Natural killer cell (primary cell): ENCODE measurements at regions not wholly inside any gene's neighbourhood (a gene's known extent, or its start where the extent isn't known, plus 50 kb on each side); places are given as distances from the start of the nearest gene placed in this dataset.

Experiments used
- ATAC-seq, 3 donors: fragments of 150-1000 bp in 2 of 3; fragments of 200-7000 bp in 1 of 3; cut with Tn5 transposase; 1 replicate in 1 of 3; 2 replicates in 2 of 3; pipeline ENCODE4 v1.10.0; 2021; ENCODE audit warnings: mild to moderate bottlenecking in 2 of 3, moderate library complexity in 2 of 3
- DNase-seq, 2 donors: peaks; one replicate each; pipeline versions ENCODE4 v3.0.0 to v3.0.0-alpha.2; 2013 to 2021; ENCODE audit warnings: mixed read lengths in 1 of 2
- H3K27ac ChIP-seq: one replicate; pipeline ENCODE4 v1.5.1; 2013; ENCODE audit warnings: mild to moderate bottlenecking, low read length
- H3K27me3 ChIP-seq: one replicate; pipeline ENCODE4 v1.6.1; 2013; ENCODE audit warnings: low read length; ENCODE audit not compliant: control insufficient read depth, insufficient read depth
- H3K36me3 ChIP-seq: one replicate; pipeline ENCODE4 v1.6.1; 2013; ENCODE audit warnings: low read length; ENCODE audit not compliant: control insufficient read depth, insufficient read depth
- H3K4me1 ChIP-seq: one replicate; pipeline ENCODE4 v1.6.1; 2013; ENCODE audit warnings: low read length; ENCODE audit not compliant: control insufficient read depth, insufficient read depth
- H3K4me3 ChIP-seq: one replicate; pipeline ENCODE4 v1.5.1; 2013; ENCODE audit warnings: low read length
- H3K9me3 ChIP-seq: one replicate; pipeline ENCODE4 v1.6.1; 2013; ENCODE audit warnings: low read length; ENCODE audit not compliant: control insufficient read depth, insufficient read depth
- H3K27ac Mint-ChIP-seq, 2 donors: one replicate each; pipeline ENCODE4 v1.8.0; 2022; ENCODE audit warnings: mild to moderate bottlenecking in 2 of 2, mixed read lengths in 2 of 2, moderate library complexity in 1 of 2
- H3K27me3 Mint-ChIP-seq, 2 donors: one replicate each; pipeline ENCODE4 v1.8.0; 2022; ENCODE audit warnings: low read depth in 2 of 2, mixed read lengths in 2 of 2
- H3K36me3 Mint-ChIP-seq: one replicate; pipeline ENCODE4 v1.8.0; 2022; ENCODE audit warnings: mixed read lengths
- H3K4me1 Mint-ChIP-seq, 2 donors: one replicate each; pipeline ENCODE4 v1.8.0; 2022; ENCODE audit warnings: mixed read lengths in 2 of 2
- H3K4me3 Mint-ChIP-seq: one replicate; pipeline ENCODE4 v1.8.0; 2022; ENCODE audit warnings: mild to moderate bottlenecking, moderate library complexity, mixed read lengths
- H3K9me3 Mint-ChIP-seq, 2 donors: one replicate each; pipeline ENCODE4 v1.8.0; 2022; ENCODE audit warnings: mixed read lengths in 2 of 2
- WGBS: methylation state at CpG from one replicate; pipeline ENCODE4 v1.1.7; 2013; ENCODE audit warnings: missing lambda C conversion rate; ENCODE audit not compliant: insufficient coverage; 5-methylcytosine and 5-hydroxymethylcytosine counted together
- intact Hi-C: fragments of 100-400 bp; cut with micrococcal nuclease; formaldehyde crosslinking; loops from one replicate; pipeline ENCODE4 v1.14.2; 2022
- TF ChIP-seq, protein P1 (sequence below): fragments of 200-600 bp; IDR thresholded peaks from one replicate; pipeline ENCODE4 v1.8.0; 2022; ENCODE audit warnings: antibody characterized with exemption

DNA sequence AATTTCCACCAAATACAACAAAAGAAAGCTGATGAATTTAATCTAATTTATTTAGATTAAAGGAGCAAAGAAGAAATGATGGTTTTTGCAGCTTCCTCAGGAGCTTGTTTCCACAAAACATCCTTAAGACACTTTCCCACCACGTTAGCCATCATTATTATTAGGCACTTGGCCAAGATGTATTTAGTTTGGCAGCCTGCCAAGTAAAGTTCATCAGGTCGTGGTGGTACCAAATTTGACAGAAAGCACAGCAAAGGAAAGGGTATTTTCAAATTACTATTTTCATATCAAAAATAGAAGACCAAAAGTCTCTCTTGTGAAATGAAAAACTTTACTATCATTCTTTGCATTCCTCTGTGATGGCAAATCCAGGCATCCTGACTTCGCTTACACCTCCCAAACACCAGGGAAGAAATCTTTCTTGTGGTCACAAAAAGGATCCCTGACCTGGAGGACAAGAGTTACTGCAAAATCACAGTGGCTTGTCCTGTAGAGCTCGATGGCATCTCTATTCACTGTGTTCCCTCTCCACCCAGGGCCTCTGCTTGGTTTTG is 123.1 kb upstream of the INHBA start:
- H3K27ac ChIP-seq = no peak overlapping the region
- TF ChIP-seq, protein P1, sequence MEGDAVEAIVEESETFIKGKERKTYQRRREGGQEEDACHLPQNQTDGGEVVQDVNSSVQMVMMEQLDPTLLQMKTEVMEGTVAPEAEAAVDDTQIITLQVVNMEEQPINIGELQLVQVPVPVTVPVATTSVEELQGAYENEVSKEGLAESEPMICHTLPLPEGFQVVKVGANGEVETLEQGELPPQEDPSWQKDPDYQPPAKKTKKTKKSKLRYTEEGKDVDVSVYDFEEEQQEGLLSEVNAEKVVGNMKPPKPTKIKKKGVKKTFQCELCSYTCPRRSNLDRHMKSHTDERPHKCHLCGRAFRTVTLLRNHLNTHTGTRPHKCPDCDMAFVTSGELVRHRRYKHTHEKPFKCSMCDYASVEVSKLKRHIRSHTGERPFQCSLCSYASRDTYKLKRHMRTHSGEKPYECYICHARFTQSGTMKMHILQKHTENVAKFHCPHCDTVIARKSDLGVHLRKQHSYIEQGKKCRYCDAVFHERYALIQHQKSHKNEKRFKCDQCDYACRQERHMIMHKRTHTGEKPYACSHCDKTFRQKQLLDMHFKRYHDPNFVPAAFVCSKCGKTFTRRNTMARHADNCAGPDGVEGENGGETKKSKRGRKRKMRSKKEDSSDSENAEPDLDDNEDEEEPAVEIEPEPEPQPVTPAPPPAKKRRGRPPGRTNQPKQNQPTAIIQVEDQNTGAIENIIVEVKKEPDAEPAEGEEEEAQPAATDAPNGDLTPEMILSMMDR = no peak
- Mint-ChIP-seq H3K27ac (no peak overlapping the region), H3K9me3 (no peaks in the 10 kb centered on the region), H3K36me3 (no peaks in the 10 kb centered on the region), H3K27me3 (peaks cover 0 to 11% of the 10 kb centered on the region in 2 donors), H3K4me1 (no peaks in the 10 kb centered on the region), H3K4me3 (no peak overlapping the region)
- no peaks in the 10 kb centered on the region for H3K36me3 ChIP-seq
- intact Hi-C loops = no loop called here
- no peak for ATAC-seq
- no peaks in the 10 kb centered on the region for H3K9me3 ChIP-seq
- no peaks in the 10 kb centered on the region for H3K4me1 ChIP-seq
- no peak overlapping the region for H3K4me3 ChIP-seq
- no peaks in the 10 kb centered on the region for H3K27me3 ChIP-seq
- 58% methylated on average over 4 of the region's 4 CpGs for WGBS
- no peak for DNase-seq

DNA sequence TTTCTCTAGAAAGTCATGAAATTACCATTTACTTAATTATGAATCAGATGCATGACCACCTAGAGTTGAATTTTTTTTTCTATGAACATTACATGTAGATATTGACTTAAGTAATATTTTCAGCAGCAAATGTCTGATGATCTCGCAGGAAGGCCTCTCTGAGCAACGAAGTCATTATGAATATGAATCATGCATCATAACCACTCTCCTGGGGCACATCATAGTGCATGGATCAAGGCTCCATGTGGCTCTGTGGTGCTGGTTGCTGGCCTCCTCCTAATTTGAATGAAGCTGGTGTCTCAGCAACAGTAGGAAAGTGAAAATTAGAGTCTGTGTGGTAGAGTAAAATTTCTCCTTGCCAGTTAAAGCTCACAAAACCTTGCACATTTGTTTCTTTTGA is 121.4 kb upstream of the INHBA start:
- Histone ChIP-seq H3K4me1 (no peaks in the 10 kb centered on the region), H3K27ac (no peak overlapping the region), H3K9me3 (no peaks in the 10 kb centered on the region), H3K36me3 (no peaks in the 10 kb centered on the region), H3K4me3 (no peak overlapping the region), H3K27me3 (no peaks in the 10 kb centered on the region)
- peaks cover 0 to 11% of the 10 kb centered on the region in 2 donors for H3K27me3 Mint-ChIP-seq
- H3K36me3 Mint-ChIP-seq = no peaks in the 10 kb centered on the region
- H3K4me3 Mint-ChIP-seq = no peak overlapping the region
- H3K4me1 Mint-ChIP-seq = no peaks in the 10 kb centered on the region
- no peak for DNase-seq
- WGBS = 68% methylated on average over 2 of the region's 2 CpGs
- no peaks in the 10 kb centered on the region for H3K9me3 Mint-ChIP-seq
- no peak for ATAC-seq
- intact Hi-C loops = no loop called here
- TF ChIP-seq, protein P1 = no peak
- H3K27ac Mint-ChIP-seq = no peak overlapping the region

DNA sequence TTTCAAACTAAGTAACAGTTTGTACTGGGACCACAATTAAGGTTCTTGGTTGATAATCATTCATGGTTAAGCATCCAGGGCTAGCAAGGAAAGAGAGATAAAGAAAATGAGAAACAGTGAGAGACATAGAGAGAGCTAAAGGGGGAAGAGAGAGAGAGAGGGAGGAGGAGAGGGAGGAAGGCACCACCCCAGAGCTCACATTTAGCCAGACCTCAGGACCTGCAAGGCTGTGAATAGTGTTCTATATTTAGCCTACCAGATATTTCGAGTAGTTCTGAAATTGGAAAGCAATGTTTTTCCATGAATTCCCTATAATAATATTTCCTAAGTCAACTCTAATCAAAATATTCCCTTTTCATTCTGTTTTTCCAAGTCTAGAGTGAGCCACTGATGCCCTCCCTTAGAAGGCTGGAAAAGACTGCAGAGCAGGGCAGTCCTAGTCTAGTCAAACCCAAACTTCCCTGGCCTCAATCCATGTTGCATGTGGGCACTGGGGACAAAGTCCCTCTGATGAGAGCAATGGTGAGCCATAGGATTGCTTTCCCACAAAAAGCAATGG is 119.4 kb upstream of the INHBA start:
- Histone ChIP-seq H3K4me3 (no peak overlapping the region), H3K36me3 (no peaks in the 10 kb centered on the region), H3K27me3 (no peaks in the 10 kb centered on the region), H3K4me1 (peaks cover 2% of the 10 kb centered on the region), H3K27ac (no peak overlapping the region), H3K9me3 (no peaks in the 10 kb centered on the region)
- WGBS = 63% methylated on average over 1 of the region's 1 CpG
- Mint-ChIP-seq H3K4me3 (no peak overlapping the region), H3K4me1 (peaks cover under 1 to 2% of the 10 kb centered on the region in 2 donors), H3K27me3 (peaks cover 0 to 11% of the 10 kb centered on the region in 2 donors), H3K9me3 (no peaks in the 10 kb centered on the region), H3K36me3 (no peaks in the 10 kb centered on the region), H3K27ac (no peak overlapping the region)
- intact Hi-C loops = no loop called here
- TF ChIP-seq, protein P1 = no peak
- DNase-seq (no peak), ATAC-seq (no peak)
